SHP77 treated with DMSO at 0.1 percent for 48 hours (cell line): ENCODE measurements at regions not wholly inside any gene's neighbourhood (a gene's known extent, or its start where the extent isn't known, plus 50 kb on each side); places are given as distances from the start of the nearest gene placed in this dataset.
"Not testable (repeated sequence)": the region's sequence is repeated elsewhere in the genome, so short reads cannot be mapped to it uniquely, and the experiment has no call there.

Experiments
- DNase-seq: peaks from one replicate; lab custom pipeline; 2025; lab: John Stamatoyannopoulos, UW

DNA sequence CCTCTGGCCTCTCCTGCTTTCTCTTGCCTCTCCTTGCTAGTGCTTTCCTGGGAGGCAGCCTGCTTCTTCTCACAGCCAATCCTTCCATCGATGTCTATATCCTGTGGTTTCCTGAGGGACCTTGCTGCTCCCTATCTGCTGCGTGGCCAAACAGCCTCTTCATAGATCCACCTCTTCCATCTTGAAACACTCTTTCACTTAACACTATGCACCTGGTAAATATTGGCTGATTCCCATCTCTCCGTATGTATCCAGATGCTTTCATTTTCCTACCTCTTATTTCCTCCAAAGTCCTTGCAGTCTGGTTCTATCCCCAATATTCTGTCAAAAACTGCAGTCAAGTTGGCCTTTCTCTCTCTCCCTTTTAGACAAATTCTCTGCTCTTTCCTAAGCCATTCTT is 205.2 kb upstream of the CFAP20DC start:
- DNase-seq, result no peak

DNA sequence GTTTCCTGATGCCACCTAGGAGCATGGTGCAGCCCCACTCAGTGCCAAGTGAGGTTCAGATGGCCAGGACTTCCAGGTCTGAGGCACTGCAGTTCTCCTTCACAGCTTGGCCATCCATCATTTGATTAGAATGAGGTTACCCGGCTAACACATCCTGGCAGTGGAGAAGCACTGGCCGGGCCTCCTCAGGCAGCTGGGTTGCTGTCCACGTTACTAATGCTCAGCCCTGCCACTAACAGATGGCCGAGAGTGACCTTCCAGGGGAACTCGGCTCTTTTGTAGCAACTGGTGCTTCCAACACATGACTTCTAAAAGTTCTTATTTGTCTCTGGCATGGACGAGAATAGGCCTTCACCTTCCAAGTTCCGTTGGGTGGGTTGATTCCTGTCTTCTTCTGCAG is 204.6 kb upstream of the CFAP20DC start:
- DNase-seq, result no peak

DNA sequence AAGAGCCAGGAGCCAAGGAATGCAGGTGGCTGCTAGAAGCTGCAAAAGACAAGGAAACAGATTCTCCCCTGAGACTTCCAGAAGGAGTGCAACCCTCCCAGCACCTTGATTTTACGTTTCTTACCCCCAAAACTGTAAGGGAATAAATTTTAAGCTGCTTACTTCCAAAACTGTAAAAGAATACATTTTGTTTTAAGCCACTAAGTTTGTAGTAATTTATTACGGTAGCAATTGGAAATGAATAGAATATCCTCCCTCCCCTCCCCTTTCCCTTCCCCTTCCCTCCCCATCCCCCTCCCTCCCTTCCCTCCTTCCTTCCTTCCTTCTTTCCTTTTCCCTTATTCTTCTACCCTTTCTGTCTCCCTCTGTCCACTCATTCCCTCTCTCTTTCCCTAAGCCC is 203.7 kb upstream of the CFAP20DC start:
- no peak for DNase-seq

DNA sequence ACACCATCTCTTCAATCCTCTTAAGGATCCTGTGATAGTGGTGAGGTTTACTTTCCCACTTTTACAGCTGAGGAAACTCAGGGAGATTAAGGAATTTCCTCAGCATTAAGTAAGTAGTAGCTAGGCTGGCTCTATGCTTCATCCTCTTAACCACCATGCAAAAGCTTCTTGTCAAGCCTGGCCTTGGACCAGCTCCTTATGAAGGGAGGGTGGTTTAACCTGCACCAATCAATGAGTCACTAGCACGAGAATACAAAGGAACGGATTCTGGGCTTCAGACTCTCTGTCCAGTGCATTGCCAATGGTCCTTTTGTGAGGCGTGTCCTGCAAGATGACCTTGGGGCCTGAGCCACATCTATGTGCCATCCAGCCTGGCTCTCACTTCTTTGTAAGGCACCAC is 202.0 kb upstream of the CFAP20DC start:
- DNase-seq, result no peak

DNA sequence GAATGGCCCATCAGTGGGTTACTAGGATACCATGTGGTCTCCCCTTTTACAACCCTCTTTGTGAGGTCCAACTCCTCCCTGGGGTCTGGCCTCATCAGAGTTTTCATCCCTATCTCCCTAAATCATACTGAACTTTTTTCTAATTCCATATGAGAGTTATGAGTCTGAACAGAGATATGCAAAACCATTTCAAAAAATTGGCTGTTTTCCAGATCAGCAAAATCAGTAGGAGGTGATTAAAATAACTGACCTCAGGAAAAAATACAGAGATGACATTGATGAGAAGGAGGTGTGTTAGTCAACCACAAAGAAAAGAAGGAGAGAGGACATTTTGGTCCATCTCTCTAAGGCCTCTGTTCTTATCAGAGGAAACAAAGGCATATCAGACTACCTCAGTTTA is 200.8 kb upstream of the CFAP20DC start:
- DNase-seq, result no peak

DNA sequence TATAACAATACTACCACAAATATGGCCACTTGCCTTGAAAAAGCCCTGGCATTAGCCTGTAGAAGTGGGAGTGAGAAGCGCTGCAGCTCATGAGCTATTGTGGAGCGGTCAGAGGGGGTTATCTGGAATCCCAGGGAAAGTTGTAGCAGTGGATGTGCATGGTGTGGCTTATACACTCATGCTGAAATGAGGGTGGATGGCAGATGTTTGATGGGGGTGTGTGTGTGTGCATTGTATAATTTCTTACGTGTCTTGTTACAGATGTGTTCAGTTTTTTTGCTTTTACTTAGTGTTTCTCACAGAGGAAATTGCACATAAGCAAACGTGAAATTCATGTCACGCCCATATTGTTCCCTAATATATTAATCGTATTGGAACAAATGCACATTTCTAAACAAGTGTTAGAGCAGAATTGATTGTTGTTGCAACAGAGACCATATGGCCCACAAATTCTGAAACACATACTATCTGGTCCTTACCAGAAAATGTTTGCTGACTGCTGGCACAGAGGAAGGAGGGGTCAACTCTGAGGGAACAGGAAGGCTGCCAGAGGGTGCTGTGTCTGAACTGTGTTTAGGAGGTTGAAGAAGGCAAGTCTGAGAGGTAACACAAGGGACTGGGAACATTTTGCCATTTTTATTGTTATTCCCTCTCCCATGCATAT is 200.0 kb upstream of the CFAP20DC start:
- DNase-seq, result no peak

DNA sequence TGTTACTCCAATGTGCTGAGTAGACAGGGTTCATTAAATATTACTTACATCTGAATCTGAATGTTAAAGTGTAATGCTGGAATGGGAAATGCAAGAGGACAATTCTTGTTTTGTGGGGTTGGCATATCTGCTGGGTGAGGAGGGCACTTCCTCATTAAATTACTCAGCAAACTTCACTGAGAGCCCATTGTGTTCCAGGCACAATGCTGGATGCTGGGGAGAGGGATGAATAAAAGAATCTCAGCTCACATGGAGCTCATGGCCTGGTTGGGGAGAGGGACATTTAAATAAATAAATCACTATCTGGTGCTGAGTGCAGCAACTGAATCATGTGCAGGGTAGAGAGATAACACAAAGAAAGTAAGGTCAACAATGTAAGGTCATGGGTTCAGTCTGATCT is 199.2 kb upstream of the CFAP20DC start:
- DNase-seq, result no peak

DNA sequence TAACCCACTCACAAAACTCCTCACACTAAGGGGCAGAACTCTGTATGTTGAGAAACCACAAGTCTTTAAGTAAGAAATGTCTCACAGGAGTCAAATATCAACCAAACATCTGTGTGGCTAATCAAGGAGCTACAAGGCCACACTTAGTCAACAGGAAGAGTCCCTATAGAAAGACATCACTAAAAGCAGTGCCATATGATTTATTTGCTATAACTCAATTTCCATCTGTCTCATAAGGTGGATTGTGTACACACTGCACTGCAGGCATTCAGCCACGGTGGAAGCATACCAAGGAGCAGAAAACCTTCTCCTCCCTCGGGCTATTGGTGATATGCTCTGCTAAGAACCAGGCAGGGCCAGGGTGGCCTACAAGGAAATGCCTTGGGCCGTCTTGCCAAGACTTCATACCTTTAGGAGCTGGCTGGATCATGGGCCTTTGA is 197.6 kb upstream of the CFAP20DC start:
- no peak for DNase-seq

DNA sequence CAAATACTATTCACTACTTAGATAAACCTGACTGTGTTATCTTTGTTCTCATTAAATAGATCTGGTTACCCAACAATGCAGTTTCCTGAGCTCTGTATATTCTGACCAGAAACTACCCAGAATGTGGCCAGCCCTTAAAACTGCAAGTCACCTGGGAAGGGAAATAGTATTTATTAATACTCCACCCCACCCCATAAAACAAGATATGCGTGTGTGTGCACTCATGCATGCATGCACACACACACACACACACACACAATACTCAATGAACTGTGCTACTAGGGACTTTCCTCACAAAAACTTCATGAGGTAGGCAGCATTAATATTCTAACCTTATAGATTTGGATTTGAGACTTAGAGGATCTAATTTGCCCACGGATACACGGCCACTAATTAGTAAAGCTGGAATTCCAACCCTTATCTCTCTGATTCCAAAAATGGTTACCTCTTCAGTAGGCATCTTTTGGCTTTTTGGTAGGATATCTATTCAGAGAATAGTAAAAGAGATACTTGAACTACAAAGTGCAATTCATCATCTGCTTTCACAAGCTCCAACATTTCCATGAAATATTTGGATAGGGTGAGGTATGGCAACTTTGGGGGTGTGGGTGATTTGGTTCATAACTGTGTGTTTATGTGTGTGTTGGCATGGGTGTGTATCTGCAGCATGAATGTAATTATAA is 197.0 kb upstream of the CFAP20DC start:
- no peak for DNase-seq

DNA sequence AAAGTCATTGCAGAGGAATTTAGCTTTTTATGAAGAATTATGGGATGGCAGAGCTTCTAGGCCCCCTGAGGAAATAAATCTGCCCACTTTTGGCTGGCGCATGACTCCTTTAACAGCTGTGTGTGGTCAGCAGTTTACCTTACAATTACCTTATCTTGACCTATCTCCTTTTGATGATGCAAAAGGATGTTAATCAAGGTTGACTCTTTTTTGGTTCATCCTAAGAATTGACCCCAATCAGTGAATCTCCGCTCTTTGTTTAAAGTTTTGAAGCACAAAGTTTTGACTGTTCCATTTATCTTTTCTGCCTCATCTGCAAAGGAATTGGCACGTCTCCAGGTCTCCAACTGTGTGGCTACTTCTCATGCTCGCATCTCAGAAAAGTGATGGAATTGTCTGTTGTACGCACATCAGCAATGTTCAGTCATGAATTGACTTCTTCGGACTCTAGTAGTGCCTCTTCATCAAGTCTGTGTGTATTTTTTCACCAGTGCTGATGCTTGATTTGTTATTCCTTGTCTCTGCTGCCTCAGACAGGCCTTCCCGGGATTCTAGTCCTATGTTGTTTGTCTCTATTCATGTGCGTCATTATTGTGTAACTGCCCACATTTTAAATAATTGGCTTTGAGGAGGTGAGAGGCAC is 196.2 kb upstream of the CFAP20DC start:
- no peak for DNase-seq

DNA sequence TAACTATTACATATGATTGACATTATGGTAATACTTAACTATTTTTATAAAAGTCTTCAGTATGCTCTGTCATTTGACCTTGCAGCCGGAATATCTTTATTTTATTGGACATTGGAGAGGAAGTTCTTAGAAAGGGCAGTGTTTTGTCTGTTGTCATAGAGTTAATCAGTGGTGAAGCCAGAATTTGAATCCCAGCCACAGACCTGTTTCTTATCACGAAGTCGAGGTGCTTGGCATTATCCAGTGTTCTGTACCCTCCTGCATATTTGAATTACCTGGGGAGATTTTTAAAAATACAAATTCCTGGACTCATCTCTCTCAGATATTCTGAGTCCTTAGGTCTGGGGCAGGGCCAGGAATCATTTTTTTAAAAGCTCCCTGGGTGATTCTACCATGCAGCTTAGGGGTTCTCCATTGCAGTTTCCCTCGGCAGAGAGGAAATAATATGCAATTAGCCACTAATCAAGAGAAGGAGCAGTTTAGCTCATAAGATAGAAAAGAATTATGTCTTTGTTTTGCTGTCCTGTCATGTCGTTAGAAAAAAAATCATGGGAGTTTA is 195.6 kb upstream of the CFAP20DC start:
- no peak for DNase-seq

DNA sequence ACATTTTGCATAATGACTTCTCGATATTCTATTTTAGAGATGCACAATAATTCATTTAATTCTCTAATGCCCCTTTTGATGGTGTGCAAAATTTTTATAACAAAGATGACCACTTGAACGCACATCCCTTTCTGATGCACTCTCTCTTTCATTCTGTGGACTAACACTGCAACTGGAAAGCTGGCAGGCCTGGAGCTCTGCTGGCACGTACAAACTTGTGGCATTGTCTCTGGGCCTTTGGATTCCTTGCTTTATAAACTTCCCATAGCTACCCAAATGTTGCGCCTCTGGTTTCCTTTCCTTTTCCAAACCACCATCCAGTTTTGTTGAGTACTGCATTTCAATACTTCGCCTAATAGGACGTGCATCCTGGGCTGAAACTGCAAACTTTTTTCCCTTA is 194.5 kb upstream of the CFAP20DC start:
- DNase-seq, result no peak

DNA sequence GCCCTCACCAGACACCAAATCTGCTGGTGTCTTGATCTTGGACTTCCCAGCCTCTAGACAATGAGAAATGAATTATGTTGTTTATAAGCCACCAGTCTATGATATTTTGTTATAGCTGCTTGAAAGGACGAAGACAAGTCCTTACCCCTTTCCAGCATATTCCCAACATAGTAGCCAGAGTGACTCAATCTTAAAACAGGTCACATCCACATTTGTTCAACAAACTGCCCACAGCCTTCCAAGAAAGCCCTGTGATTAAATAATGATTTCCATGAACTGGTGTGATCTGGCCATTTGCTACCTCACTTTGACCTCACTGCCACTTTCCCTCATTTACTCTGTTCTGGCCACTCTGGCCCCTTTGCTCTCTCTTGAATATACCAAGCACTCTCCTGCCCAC is 193.7 kb upstream of the CFAP20DC start:
- no peak for DNase-seq

DNA sequence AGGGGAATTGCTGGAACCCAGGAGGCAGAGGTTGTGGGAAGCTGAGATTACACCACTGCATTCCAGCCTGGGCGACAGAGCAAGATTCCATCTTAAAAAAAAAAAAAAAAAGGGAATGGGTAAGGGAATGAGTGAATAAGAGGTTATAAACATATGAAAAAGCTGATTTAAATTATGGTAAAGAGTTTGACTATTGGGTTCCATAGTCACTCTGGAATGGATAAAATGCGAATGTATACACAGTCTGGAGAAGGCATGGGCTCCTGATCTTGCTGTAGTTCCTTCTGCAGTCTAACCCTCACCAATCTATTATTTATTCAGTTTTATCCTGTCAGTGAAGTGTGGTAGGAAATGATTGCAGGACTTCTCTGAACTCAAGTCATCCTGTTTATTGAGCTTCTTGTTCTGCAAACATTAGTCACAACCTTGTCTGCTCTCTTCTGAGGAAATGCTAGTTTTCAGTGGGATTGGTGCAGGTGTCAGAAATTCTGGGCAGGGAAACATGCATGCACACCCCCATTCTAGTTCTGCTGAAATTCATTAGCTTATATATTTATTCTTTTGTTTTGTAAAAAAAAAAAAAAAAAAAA is 190.9 kb upstream of the CFAP20DC start:
- no peak for DNase-seq

DNA sequence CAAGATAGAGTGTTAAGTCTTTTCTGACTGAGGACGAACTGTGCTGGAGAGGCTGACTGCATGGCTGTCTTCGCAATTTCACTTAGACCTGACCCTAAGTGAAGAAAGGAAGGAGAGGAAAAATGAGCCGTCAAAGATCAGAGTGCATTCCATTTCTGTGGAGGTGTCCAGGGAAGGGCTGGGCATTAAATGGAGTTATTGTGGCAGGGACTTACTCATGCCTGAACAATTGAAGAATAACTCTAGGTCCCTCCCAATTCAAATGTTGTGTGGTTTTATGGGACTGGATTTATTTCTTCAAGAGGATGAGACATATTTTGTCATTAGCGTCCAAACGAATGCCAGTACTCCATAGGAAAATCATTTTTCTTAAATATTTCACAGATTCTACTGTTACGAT is 187.3 kb upstream of the CFAP20DC start:
- no peak for DNase-seq

DNA sequence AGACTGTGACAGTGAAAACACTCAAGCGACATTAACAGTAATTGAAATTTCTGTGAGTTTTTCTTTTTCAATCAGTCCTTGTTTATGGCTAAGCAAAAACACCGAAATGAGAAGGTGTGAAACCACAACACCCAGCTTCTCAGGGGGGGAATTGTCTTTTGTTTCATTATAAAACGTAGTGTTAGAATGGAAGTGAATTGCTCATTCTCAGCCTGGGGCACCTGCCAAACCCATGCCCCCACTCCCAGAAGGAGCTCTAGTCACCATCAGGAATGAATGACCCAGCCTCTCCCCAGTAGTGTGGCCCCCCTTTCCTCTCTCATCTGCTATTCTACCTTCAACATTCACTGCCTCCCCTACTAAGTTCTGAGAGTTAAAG is 185.8 kb upstream of the CFAP20DC start:
- DNase-seq, result no peak

DNA sequence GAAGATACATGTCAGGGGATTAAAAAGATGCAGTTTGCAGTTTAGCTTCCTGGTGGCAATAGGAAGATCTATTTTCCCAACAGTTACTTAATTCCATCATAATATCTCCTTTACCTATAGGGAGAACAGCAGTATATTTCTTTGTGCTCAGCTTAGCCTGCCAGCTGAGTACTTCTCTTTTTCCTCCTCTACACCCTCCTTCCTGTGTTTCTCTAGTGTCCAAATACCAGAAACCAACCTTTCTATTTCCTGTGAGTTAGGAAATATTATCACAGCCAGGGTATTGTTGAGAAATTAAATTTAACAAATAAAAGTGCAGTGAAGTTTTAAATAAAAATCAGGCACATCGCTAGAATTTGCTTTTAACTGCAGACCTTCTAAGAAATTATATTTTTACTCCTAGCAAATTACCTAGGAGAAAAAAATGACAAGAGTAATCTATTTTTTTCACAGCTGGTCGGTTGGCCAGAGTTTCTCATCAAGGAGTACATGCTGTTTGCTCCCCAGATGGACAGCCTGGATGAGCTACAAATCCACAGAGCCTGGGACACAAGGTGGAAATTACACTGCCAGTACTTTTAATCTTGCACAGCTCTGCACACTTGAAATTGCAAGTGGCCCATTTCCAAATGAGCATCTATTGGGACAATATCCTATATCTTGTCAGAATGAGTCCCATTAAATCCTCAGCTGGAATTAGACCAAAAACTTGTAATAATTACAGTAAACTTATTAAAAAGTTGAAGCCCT is 185.2 kb upstream of the CFAP20DC start:
- no peak for DNase-seq

DNA sequence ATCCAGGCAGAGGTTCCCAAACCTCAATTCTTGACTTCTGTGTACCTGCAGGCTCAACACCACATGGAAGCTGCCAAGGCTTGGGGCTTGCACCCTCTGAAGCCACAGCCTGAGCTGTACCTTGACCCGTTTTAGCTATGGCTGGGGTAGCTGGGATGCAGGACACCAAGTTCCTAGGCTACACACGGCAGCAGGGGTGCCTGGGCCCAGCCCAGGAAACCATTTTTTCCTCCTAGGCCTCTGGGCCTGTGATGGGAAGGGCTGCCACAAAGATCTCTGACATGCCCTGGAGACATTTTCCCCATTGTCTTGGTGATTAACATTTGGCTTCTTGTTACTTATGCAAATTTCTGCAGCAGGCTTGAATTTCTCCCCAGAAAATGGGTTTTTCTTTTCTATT is 180.6 kb upstream of the CFAP20DC start:
- DNase-seq, result not testable (repeated sequence)

DNA sequence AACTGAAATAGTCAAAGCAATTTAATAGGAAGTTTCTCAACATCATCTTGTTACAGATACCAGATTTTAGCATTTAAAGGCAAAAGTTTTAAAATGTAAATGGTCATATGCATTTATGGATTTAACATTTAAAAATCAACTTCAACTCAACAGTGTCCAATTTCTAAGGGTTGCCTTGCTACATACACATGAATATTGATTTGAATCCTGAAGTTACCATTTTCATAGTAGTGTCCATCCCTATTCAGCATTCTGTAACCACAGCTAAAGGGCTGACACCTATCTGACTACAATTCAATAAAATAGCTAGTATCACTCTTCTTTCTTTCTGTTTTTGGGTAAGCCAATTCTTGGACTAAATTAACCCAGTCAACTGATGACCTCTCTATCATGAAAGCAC is 164.0 kb upstream of the CFAP20DC start:
- no peak for DNase-seq

DNA sequence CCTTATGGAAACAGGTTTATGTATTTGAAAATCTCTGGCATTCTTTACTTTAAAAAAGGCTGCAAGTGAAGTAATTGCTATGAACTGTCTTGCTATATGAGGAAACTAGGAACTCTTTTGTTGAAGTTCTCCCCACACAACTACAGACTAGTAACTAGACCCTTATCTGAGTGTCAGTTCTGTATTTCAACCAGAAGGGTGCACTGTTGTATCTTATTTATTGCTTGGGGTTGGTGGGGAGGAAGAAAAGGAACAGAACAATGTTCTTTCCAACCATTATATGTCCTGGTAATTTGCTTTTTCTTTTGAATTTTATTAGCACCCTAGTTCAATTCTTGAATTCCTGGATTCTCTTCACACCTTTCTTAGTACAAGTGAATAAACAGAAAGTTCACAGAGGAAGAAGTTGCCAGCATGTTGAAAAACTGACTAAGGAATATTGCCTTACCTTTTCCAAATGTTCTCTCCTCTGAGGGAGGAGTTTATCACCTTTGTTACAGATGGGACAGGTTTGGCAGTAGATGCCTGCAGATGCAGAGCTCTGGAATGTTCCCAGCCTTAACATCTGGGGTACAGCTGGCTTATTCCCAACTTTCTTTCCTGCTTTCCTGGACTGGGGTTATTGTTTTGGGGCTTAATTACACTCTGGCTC is 162.4 kb upstream of the CFAP20DC start:
- no peak for DNase-seq

DNA sequence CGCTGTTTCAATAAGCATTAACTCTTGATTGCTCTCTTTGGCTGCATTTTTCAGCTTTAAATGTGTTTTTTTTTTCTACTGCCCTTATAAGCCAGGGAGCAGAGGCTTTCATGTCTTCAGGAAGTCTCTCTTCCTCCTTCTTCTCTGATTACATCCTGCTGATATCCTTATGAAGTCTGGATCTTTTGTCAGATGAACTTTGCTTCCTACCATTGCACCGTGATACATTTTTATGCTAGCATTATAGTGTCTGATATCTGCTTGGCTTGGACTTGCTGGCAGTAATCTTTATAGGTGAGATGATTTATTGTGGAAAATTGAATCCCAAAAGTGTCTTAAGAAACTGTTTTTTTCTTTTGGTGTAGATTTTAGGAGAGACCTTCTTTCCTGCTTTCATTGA is 160.4 kb upstream of the CFAP20DC start:
- no peak for DNase-seq

DNA sequence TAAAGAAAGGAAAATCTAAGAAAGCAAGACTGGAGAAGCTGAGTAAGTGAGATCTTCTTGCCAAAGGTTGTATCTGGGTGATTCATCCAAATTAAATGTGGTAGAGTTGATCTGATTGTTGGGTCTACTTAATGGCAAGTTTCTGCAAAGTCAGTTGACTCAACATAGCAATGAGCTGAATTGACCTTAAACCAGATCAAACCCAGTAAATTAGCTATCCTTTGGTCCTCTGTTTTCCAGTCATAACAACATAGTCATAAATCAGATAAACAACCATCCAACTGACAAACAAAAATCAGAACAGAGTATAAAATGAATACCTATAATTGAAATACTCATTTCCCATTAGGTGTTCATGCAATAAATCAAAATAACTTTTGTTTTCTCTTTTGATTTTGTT is 142.6 kb upstream of the CFAP20DC start:
- no peak for DNase-seq
